HG03159 (cell line): ENCODE measurements at regions not wholly inside any gene's neighbourhood (a gene's known extent, or its start where the extent isn't known, plus 50 kb on each side); places are given as distances from the start of the nearest gene placed in this dataset.

ENCODE experiments used
- ATAC-seq: cut with Tn5 transposase; IDR thresholded peaks from one replicate; pipeline ENCODE4 v1.9.1; 2021; ENCODE audit warnings: mild to moderate bottlenecking, moderate library complexity; ENCODE audit not compliant: unreplicated experiment

- ATAC-seq = no peak
Measured at GRCh38 chr20:7313047-7313446, 545.6 kb downstream of the BMP2 start.

GRCh38 chr20:7323957-7324356 is 556.5 kb downstream of the BMP2 start:
- no peak for ATAC-seq

GRCh38 chr20:7327810-7328209 is 560.3 kb downstream of the BMP2 start:
- no peak for ATAC-seq

GRCh38 chr20:7330850-7331249 is 563.4 kb downstream of the BMP2 start:
- ATAC-seq = no peak

- ATAC-seq = no peak
Measured at GRCh38 chr20:7332169-7332568, 564.7 kb downstream of the BMP2 start.

GRCh38 chr20:7333841-7334240 is 566.4 kb downstream of the BMP2 start:
- ATAC-seq = no peak

- no peak for ATAC-seq
Measured at GRCh38 chr20:7346026-7346425, 578.5 kb downstream of the BMP2 start.

GRCh38 chr20:7346562-7346961 is 579.1 kb downstream of the BMP2 start:
- no peak for ATAC-seq

GRCh38 chr20:7347409-7347808 is 579.9 kb downstream of the BMP2 start:
- no peak for ATAC-seq

- ATAC-seq = no peak
Measured at GRCh38 chr20:7348253-7348652, 580.8 kb downstream of the BMP2 start.

GRCh38 chr20:7352165-7352564 is 584.7 kb downstream of the BMP2 start:
- ATAC-seq = no peak

GRCh38 chr20:7355051-7355450 is 585.2 kb downstream of the HAO1 start:
- no peak for ATAC-seq

GRCh38 chr20:7358670-7359069 is 581.6 kb downstream of the HAO1 start:
- no peak for ATAC-seq

- ATAC-seq = no peak
Measured at GRCh38 chr20:7359739-7360138, 580.5 kb downstream of the HAO1 start.

- no peak for ATAC-seq
Measured at GRCh38 chr20:7361321-7361720, 578.9 kb downstream of the HAO1 start.

- no peak for ATAC-seq
Measured at GRCh38 chr20:7361931-7362330, 578.3 kb downstream of the HAO1 start.

GRCh38 chr20:7362601-7363000 is 577.7 kb downstream of the HAO1 start:
- ATAC-seq = no peak

- no peak for ATAC-seq
Measured at GRCh38 chr20:7366189-7366588, 574.1 kb downstream of the HAO1 start.

GRCh38 chr20:7371518-7372163 is 568.6 kb downstream of the HAO1 start:
- no peak for ATAC-seq

GRCh38 chr20:7375905-7376304 is 564.4 kb downstream of the HAO1 start:
- ATAC-seq = peak; percentile 50

- no peak for ATAC-seq
Measured at GRCh38 chr20:7378864-7379605, 561.2 kb downstream of the HAO1 start.

GRCh38 chr20:7379621-7380220 is 560.5 kb downstream of the HAO1 start:
- no peak for ATAC-seq
